ENCODE measurements at regions not wholly inside any gene's neighbourhood (a gene's known extent, or its start where the extent isn't known, plus 50 kb on each side); places are given as distances from the start of the nearest gene placed in this dataset.

DNA sequence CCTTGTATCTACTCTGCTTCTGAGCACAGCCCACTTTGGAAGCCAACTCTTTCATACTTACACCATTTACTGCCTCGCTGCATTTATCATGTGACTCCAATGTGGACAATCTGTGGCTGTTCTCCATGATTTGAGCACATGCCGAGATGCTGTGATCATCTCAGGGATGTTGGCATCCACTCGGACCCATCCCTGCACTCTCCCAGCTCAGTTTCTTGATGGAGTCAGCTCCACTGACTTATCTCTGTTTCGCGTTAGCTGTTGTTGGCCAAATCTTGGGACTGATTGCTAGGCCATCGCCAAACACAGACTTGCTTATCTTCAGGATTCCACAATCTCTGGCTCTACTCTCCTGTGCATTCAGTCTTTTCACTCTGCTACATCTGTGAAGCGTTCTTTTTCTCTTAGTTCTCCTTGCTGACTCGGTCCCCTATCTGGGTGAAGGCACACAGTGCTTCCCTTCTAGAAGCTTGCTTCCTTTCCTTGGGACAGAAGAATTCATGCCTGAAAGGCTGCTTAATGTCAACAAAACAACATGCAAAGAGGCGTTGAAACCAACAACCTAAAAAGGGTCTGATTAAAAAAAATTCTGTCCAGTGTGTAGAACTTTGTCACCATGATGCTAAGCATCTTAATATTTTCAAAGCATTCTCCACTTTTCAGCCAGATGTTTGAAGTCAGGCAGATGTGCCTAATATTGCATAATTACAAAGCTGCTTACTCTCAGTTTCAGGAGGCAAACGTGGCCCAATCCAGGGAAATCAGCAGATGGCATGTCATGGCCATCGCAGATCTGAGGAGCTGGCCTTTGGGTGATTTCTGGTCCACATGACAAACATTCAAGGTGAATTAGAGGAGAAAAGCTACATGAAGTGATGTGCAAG, 120.7 kb downstream of the NGF start:
- H3K36me3 Mint-ChIP-seq (ENCODE audit: low read depth), result no peaks in the 10 kb centered on the region
- no peak for DNase-seq (ENCODE audit: low spot score)
- H3K4me1 Mint-ChIP-seq (ENCODE audit: low read depth), result no peaks in the 10 kb centered on the region
- no peaks in the 10 kb centered on the region for H3K27me3 Mint-ChIP-seq (ENCODE audit: insufficient read depth)
- H3K9me3 Mint-ChIP-seq, result no peaks in the 10 kb centered on the region
- no peak overlapping the region for H3K27ac Mint-ChIP-seq
- intact Hi-C loops (cut with micrococcal nuclease), result no loop called here
- H3K4me3 Mint-ChIP-seq, result no peak overlapping the region

DNA sequence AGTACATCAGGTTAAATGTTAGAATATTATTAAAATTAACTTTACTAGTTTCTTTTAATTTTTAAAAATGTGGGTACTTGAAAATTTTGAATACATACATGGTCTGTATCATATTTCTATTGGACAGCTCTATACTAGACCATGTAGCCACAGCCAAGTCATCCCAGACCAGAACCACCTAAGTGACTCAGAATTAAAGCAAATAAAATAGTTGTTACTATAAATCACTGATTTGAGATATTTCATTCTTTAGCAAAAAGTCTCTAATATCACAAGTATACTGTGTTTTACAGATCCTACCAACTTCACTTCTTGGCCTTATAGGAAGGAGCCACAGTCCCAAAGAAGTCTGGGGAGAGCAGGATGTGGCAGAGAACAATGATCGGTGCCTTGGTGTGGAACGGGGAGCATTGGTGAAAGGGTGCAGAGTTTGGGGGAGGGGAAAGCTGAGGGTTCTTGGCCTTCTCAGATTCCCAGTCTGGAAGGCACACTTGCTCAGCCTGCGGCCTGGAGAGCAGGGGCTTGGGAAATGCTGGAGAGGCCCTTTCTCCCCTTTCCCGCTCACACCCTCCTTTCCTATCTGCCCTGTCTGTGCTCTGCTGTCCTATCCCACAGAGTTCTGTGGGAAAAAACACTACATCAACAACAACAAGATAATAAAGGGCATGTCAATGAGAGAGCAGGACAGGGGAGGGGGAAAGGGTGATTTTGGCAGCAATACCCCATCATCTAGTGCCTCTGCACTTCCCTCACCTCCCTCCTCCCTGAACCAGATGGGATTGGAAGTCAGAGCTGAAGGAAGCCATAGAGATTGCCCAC, 122.1 kb downstream of the NGF start:
- Mint-ChIP-seq H3K36me3 (ENCODE audit: low read depth) (no peaks in the 10 kb centered on the region), H3K4me3 (no peak overlapping the region), H3K27ac (no peak overlapping the region), H3K27me3 (ENCODE audit: insufficient read depth) (no peaks in the 10 kb centered on the region), H3K9me3 (no peaks in the 10 kb centered on the region), H3K4me1 (ENCODE audit: low read depth) (no peaks in the 10 kb centered on the region)
- intact Hi-C loops (cut with micrococcal nuclease), result no loop called here
- DNase-seq (ENCODE audit: low spot score), result no peak

DNA sequence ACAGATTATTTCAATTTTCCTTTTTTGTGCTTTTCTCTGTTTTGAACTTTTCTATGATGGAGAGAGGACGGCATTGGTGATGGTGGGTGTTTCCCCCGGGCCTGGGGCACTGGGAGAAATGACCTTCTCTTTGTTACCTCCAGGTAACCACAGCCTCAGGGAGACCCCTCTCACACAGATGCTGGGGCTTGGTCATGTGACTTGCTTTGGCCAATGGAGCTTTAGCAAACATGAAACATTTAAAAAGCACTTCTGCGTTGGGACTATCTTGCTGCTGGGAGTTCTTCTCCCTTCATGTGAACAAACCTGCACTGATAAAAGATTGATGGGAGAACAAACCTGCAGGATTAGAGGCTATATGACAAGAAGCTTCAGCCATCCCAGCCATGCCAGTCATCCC, 122.9 kb downstream of the NGF start:
- Mint-ChIP-seq H3K9me3 (no peaks in the 10 kb centered on the region), H3K4me1 (ENCODE audit: low read depth) (no peaks in the 10 kb centered on the region), H3K36me3 (ENCODE audit: low read depth) (no peaks in the 10 kb centered on the region), H3K27me3 (ENCODE audit: insufficient read depth) (no peaks in the 10 kb centered on the region), H3K4me3 (no peak overlapping the region), H3K27ac (no peak overlapping the region)
- intact Hi-C loops (cut with micrococcal nuclease), result no loop called here
- no peak for DNase-seq (ENCODE audit: low spot score)

DNA sequence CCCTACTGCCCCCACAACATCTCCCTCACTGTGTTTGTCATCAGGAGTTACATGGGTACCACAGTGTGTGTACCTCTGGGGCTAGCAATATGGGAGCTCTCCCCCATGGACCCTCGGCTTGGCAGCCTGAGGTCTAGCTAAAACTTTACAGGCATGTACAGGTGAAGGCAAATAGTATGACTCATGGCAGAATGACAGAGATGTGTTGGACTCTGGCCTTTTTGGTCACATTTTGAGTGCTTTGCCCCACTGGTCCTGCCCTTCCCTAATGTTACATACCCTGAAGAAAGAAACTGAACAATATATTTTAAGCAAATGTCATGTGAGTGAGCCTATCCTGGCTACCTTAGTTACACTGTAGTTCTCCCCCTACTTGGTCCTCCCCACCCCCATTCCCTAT, 124.0 kb downstream of the NGF start:
- H3K4me1 Mint-ChIP-seq (ENCODE audit: low read depth), result no peaks in the 10 kb centered on the region
- no peak overlapping the region for H3K4me3 Mint-ChIP-seq
- no peak for DNase-seq (ENCODE audit: low spot score)
- no peak overlapping the region for H3K27ac Mint-ChIP-seq
- H3K27me3 Mint-ChIP-seq (ENCODE audit: insufficient read depth), result peaks cover 2% of the 10 kb centered on the region
- no peaks in the 10 kb centered on the region for H3K9me3 Mint-ChIP-seq
- intact Hi-C loops (cut with micrococcal nuclease), result no loop called here
- H3K36me3 Mint-ChIP-seq (ENCODE audit: low read depth), result no peaks in the 10 kb centered on the region

DNA sequence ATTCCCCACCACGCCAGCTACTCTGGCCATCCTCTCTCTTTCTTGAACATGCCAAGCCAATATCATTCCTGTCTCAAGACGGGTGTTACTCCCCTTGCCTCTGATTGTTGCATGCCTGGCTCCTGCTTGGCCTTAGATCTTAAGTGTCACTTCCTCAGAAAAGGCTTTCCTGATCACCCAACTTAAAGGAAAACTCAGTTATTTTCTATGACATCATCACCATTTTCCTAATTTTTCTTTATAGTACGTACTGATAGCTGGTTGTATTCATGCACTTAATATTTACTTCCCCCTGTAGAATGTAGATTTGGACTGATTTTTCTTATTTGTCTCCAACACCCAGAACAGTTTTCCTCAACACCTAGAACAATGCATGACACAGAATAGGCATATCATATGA, 123.8 kb upstream of the TSPAN2 start:
- Mint-ChIP-seq H3K36me3 (ENCODE audit: low read depth) (no peaks in the 10 kb centered on the region), H3K4me3 (no peak overlapping the region), H3K27ac (no peak overlapping the region), H3K27me3 (ENCODE audit: insufficient read depth) (peaks cover 2% of the 10 kb centered on the region), H3K4me1 (ENCODE audit: low read depth) (no peaks in the 10 kb centered on the region), H3K9me3 (no peaks in the 10 kb centered on the region)
- DNase-seq (ENCODE audit: low spot score), result no peak
- intact Hi-C loops (cut with micrococcal nuclease), result no loop called here

DNA sequence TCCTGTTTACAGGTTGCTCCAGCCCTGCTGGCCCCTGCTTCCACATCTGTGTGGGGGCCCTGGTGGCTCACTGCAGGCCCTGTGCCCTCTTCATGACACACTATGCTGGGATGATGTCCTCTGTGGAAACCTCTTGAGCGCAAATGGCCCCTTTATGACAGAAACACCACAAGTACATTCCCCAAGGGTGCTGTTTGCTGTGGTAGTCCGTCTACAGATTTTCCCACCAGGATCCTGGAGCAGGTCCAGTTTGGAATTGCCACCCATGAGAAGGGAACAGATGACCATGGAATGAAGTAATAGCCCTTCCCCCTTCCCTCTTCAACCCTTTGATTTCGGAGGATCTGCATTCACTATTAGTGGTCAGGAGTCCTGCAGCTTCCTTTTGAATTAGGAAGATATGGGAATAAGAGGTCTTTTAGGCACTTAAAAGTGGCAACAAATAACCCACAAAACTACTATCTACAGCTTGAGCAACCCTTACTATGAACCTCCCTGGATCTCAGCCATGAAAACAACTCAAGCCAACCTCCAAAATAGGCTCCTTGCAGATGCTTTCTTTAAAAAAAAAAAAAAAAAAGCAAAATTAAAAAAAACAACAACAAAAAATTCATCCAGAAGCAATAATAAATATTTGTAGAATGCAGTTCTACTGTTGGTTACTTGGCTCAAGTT, 121.9 kb upstream of the TSPAN2 start:
- peaks cover 4% of the 10 kb centered on the region for H3K27me3 Mint-ChIP-seq (ENCODE audit: insufficient read depth)
- intact Hi-C loops (cut with micrococcal nuclease), result no loop called here
- H3K4me1 Mint-ChIP-seq (ENCODE audit: low read depth), result no peaks in the 10 kb centered on the region
- no peak overlapping the region for H3K27ac Mint-ChIP-seq
- H3K4me3 Mint-ChIP-seq, result no peak overlapping the region
- no peaks in the 10 kb centered on the region for H3K9me3 Mint-ChIP-seq
- DNase-seq (ENCODE audit: low spot score), result no peak
- no peaks in the 10 kb centered on the region for H3K36me3 Mint-ChIP-seq (ENCODE audit: low read depth)

DNA sequence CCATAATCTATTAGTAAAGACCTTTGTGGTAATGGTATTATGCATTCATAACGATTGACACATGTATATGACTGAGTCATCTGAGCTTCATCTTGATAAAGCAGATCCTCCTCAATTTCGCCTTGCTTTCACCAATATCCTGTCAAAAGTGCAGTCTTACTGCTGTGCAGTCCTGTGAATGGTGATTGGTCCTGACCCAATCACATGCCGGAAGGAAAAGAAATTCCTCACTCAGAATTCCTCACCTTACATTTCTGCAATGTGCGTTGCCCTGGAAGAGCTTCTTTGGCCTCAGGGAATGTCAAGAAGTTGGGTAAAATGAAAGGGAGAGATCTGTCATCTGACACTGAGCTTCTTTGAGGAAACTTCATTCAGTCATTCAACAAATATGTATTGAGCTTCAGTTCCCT, 121.0 kb upstream of the TSPAN2 start:
- no peak for DNase-seq (ENCODE audit: low spot score)
- peaks cover 4% of the 10 kb centered on the region for H3K27me3 Mint-ChIP-seq (ENCODE audit: insufficient read depth)
- intact Hi-C loops (cut with micrococcal nuclease), result no loop called here
- H3K4me3 Mint-ChIP-seq, result no peak overlapping the region
- no peaks in the 10 kb centered on the region for H3K9me3 Mint-ChIP-seq
- H3K36me3 Mint-ChIP-seq (ENCODE audit: low read depth), result no peaks in the 10 kb centered on the region
- no peaks in the 10 kb centered on the region for H3K4me1 Mint-ChIP-seq (ENCODE audit: low read depth)
- no peak overlapping the region for H3K27ac Mint-ChIP-seq

DNA sequence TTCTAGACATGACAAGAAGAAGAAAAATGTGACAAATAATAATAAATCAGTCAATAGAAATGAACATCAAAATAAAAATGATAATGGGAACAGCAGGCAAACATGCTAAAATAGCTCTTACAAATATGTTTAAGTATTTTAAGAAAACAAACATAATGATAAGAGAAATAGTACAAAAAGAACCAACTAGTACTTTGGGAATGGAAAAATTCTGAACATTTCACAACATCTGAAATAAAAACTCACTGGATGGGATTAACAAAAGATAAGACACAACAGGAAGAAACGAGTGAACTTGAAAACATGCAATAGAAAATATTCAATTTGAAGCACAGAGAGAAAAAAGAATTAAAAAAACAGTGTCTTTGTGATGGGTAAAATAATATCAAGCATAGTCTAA, 115.2 kb upstream of the TSPAN2 start:
- Mint-ChIP-seq H3K4me3 (no peak overlapping the region), H3K27ac (no peak overlapping the region), H3K36me3 (ENCODE audit: low read depth) (no peaks in the 10 kb centered on the region), H3K9me3 (peaks cover 4% of the 10 kb centered on the region), H3K27me3 (ENCODE audit: insufficient read depth) (peaks cover 6% of the 10 kb centered on the region), H3K4me1 (ENCODE audit: low read depth) (no peaks in the 10 kb centered on the region)
- intact Hi-C loops (cut with micrococcal nuclease), result no loop called here
- no peak for DNase-seq (ENCODE audit: low spot score)

DNA sequence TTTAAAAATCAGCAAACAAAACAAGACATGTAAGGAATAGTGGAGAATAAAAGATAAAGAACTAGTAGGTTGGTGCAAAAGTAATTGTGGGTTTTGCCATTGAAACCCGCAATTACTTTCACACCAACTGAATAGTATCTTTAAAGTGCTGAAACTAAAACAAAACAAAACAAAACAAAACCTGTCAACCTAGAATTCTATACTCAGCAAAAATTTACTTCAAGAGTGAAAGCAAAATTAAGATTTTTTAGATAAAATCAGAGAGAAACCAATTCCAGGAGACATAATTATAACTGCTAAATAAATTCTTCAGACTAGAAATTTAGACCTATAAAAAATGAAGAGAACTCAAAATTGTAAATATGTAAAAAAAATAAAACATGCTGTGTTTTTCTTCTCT, 114.0 kb upstream of the TSPAN2 start:
- H3K4me1 Mint-ChIP-seq (ENCODE audit: low read depth), result no peaks in the 10 kb centered on the region
- DNase-seq (ENCODE audit: low spot score), result no peak
- intact Hi-C loops (cut with micrococcal nuclease), result no loop called here
- no peaks in the 10 kb centered on the region for H3K36me3 Mint-ChIP-seq (ENCODE audit: low read depth)
- no peak overlapping the region for H3K27ac Mint-ChIP-seq
- H3K4me3 Mint-ChIP-seq, result no peak overlapping the region
- peaks cover 4% of the 10 kb centered on the region for H3K9me3 Mint-ChIP-seq
- peaks cover 5% of the 10 kb centered on the region for H3K27me3 Mint-ChIP-seq (ENCODE audit: insufficient read depth)

DNA sequence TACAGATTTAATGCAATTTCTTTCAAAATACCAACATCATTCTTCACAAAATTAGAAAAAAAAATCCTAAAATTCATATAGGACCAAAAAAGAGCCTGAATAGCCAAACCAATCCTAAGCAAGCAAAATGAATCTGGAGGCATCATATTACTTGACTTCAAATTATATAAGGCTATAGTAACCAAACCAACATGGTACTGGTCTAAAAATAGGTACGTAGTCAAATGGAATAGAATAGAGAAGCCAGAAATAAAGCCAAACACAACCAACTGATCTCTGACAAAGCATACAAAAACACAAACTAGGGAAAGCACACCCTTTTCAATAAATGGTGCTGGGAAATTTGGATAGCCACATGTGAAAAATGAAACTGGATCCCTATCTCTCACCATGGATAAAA, 112.3 kb upstream of the TSPAN2 start:
- intact Hi-C loops (cut with micrococcal nuclease), result no loop called here
- Mint-ChIP-seq H3K9me3 (peaks cover 4% of the 10 kb centered on the region), H3K4me1 (ENCODE audit: low read depth) (no peaks in the 10 kb centered on the region), H3K36me3 (ENCODE audit: low read depth) (no peaks in the 10 kb centered on the region), H3K27me3 (ENCODE audit: insufficient read depth) (peaks cover 2% of the 10 kb centered on the region), H3K27ac (no peak overlapping the region), H3K4me3 (no peak overlapping the region)
- no peak for DNase-seq (ENCODE audit: low spot score)

DNA sequence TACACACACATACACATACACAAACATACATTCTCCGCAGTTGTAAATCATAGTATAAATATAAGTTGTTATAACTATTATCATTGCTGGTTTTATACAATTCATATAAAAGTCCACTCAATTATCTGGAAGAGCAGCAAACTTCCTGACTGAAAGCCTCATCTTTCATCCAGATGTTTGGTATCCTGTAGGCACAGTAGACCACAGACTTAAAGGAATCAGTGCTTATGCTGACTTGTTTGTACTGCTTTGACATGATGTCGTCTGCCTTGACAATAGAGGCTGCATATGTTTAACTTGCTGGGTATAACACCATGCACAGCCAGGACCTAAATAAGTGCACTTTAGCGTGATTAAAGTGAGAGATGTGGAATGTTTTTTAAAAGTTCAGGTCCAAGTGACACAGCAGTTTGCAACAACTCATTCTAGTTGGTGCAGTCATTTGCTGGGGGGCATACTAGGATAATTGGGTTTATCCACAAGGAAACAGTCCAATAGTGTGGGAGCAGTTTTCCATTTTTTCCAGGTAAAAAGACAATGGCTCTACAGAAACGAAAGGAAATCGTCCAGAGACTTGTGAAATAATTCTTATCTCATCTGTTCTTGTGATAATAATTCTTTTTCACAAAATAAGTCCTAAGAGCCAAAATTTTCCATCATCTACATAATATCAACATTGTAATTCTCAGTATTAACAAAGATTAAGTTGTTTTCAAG, 110.3 kb upstream of the TSPAN2 start:
- DNase-seq (ENCODE audit: low spot score), result no peak
- H3K9me3 Mint-ChIP-seq, result peaks cover 4% of the 10 kb centered on the region
- H3K36me3 Mint-ChIP-seq (ENCODE audit: low read depth), result no peaks in the 10 kb centered on the region
- no peak overlapping the region for H3K27ac Mint-ChIP-seq
- peaks cover 2% of the 10 kb centered on the region for H3K27me3 Mint-ChIP-seq (ENCODE audit: insufficient read depth)
- no peaks in the 10 kb centered on the region for H3K4me1 Mint-ChIP-seq (ENCODE audit: low read depth)
- H3K4me3 Mint-ChIP-seq, result no peak overlapping the region
- intact Hi-C loops (cut with micrococcal nuclease), result no loop called here

DNA sequence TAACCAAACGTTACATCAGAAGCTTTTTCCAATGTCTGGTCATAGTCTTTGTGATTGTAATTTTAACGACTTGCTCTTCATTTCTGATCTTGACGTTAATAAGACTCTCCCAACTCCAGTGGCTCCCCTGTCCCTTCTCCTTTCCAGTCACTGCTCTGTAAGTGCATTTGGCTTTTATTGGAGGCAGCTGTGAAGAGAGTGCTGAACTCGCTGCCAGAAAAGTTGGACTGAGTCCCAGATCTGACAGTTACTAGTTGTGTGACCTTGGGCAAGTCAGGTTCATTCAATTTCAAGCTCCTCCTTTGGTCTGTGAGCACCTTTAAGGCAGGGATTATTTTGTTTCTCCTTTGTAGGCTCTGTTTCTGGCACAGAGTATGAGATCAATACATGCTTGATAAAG, 109.6 kb upstream of the TSPAN2 start:
- no peaks in the 10 kb centered on the region for H3K4me1 Mint-ChIP-seq (ENCODE audit: low read depth)
- no peaks in the 10 kb centered on the region for H3K36me3 Mint-ChIP-seq (ENCODE audit: low read depth)
- intact Hi-C loops (cut with micrococcal nuclease), result no loop called here

More for the DNA sequence above, 109.6 kb upstream of the TSPAN2 start:
- Mint-ChIP-seq H3K27me3 (ENCODE audit: insufficient read depth) (peaks cover 7% of the 10 kb centered on the region), H3K9me3 (peaks cover 4% of the 10 kb centered on the region), H3K4me3 (no peak overlapping the region), H3K27ac (no peak overlapping the region)
- DNase-seq (ENCODE audit: low spot score), result no peak
